ENCODE measurements at regions not wholly inside any gene's neighbourhood (a gene's known extent, or its start where the extent isn't known, plus 50 kb on each side); places are given as distances from the start of the nearest gene placed in this dataset.
A peak's percentile ranks its signal among the peaks of the same experiment; 100 is the strongest.

GRCh38 chr6:104572901-104573300 is 286.8 kb downstream of the HACE1 start:
- Histone ChIP-seq H3K9me3 (no peaks in the 10 kb centered on the region), H3K4me3 (no peak overlapping the region), H3K27me3 (no peaks in the 10 kb centered on the region), H3K36me3 (no peaks in the 10 kb centered on the region), H3K4me1 (no peaks in the 10 kb centered on the region), H3K27ac (no peak overlapping the region)
- TF ChIP-seq CTCF (IDR thresholded peaks at IDR 0.05) = no peak
- ATAC-seq (no peak), DNase-seq (no peak), FAIRE-seq (no peak)
- 72 to 77% methylated on average over 4 of the region's 4 CpGs for WGBS, 2 donors
- intact Hi-C loops (cut with DNase I) = no loop called here

- H3K9me3 ChIP-seq = no peaks in the 10 kb centered on the region
- intact Hi-C loops (cut with DNase I) = no loop called here
- no peak for ATAC-seq
- no peaks in the 10 kb centered on the region for H3K27me3 ChIP-seq
- WGBS, 2 donors = 73 to 86% methylated on average over 3 of the region's 3 CpGs
- H3K4me1 ChIP-seq = no peaks in the 10 kb centered on the region
- H3K27ac ChIP-seq = no peak overlapping the region
- no peak for TF ChIP-seq CTCF (IDR thresholded peaks at IDR 0.05)
- DNase-seq = no peak
- no peak for FAIRE-seq
- H3K36me3 ChIP-seq = no peaks in the 10 kb centered on the region
- no peak overlapping the region for H3K4me3 ChIP-seq
These were observed 293.3 kb downstream of the HACE1 start for GRCh38 chr6:104566411-104566810.

- no peaks in the 10 kb centered on the region for H3K27me3 ChIP-seq
- 83 to 87% methylated on average over 3 of the region's 3 CpGs for WGBS, 2 donors
- FAIRE-seq (no peak), ATAC-seq (no peak), DNase-seq (no peak)
- no peaks in the 10 kb centered on the region for H3K9me3 ChIP-seq
- peaks cover 0 to 7% (median 5%) of the 10 kb centered on the region in 3 donors for H3K4me1 ChIP-seq
- intact Hi-C loops (cut with DNase I) = no loop called here
- H3K36me3 ChIP-seq = no peaks in the 10 kb centered on the region
- no peak overlapping the region for H3K4me3 ChIP-seq
- TF ChIP-seq CTCF (IDR thresholded peaks at IDR 0.05) = no peak
- H3K27ac ChIP-seq = no peak overlapping the region
These were observed 296.4 kb downstream of the HACE1 start for GRCh38 chr6:104563306-104563705.

GRCh38 chr6:104559435-104560202 is 300.1 kb downstream of the HACE1 start:
- DNase-seq = peak in 5 of 6 donors; percentile 22 to 57 (median 47)
- Histone ChIP-seq H3K4me1 (peaks cover 0 to 9% (median 6%) of the 10 kb centered on the region in 3 donors), H3K27me3 (no peaks in the 10 kb centered on the region), H3K9me3 (no peaks in the 10 kb centered on the region), H3K27ac (no peak overlapping the region), H3K4me3 (no peak overlapping the region), H3K36me3 (no peaks in the 10 kb centered on the region)
- WGBS, 2 donors = 37 to 46% methylated on average over 3 of the region's 3 CpGs
- FAIRE-seq = no peak
- intact Hi-C loops (cut with DNase I) = no loop called here
- no peak for TF ChIP-seq CTCF (IDR thresholded peaks at IDR 0.05)
- ATAC-seq = peak; percentile 91 to 98 (median 94)

- ATAC-seq = peak in 2 of 4 donors; percentile 24 to 50
- 43 to 50% methylated on average over 3 of the region's 3 CpGs for WGBS, 2 donors
- no peaks in the 10 kb centered on the region for H3K9me3 ChIP-seq
- no peaks in the 10 kb centered on the region for H3K36me3 ChIP-seq
- FAIRE-seq = no peak
- intact Hi-C loops (cut with DNase I) = no loop called here
- DNase-seq = no peak
- TF ChIP-seq CTCF (IDR thresholded peaks at IDR 0.05) = no peak
- H3K27me3 ChIP-seq = no peaks in the 10 kb centered on the region
- H3K27ac ChIP-seq = no peak overlapping the region
- H3K4me1 ChIP-seq = peaks cover 0 to 9% (median 6%) of the 10 kb centered on the region in 3 donors
- no peak overlapping the region for H3K4me3 ChIP-seq
These were observed 301.0 kb downstream of the HACE1 start for GRCh38 chr6:104558746-104559145.

All from pancreas (tissue), 10 donors.